Liver (tissue), 8 donors: ENCODE measurements at regions not wholly inside any gene's neighbourhood (a gene's known extent, or its start where the extent isn't known, plus 50 kb on each side); places are given as distances from the start of the nearest gene placed in this dataset.

ENCODE experiments used
- DNase-seq: peaks from one replicate; pipeline ENCODE4 v3.0.0-alpha.2; 2017; ENCODE audit warnings: low spot score
- H3K27ac ChIP-seq, 2 donors: one replicate each; pipeline ENCODE4 v1.7.0; 2013; ENCODE audit warnings: inconsistent platforms in 2 of 2, low read length in 2 of 2, control low read depth in 1 of 2, low read depth in 1 of 2, mild to moderate bottlenecking in 1 of 2
- H3K27me3 ChIP-seq, 4 donors: one replicate each; pipeline versions ENCODE4 v1.6.1 to v1.7.0; 2013; ENCODE audit warnings: low read length in 3 of 4, inconsistent platforms in 1 of 4, mild to moderate bottlenecking in 1 of 4, moderate library complexity in 1 of 4; ENCODE audit not compliant: control insufficient read depth in 4 of 4, insufficient read depth in 4 of 4
- H3K36me3 ChIP-seq, 4 donors: one replicate each; pipeline versions ENCODE4 v1.6.1 to v1.7.0; 2013; ENCODE audit warnings: low read length in 3 of 4, mild to moderate bottlenecking in 3 of 4, low read depth in 1 of 4, moderate library complexity in 1 of 4; ENCODE audit not compliant: control insufficient read depth in 4 of 4, insufficient read depth in 3 of 4
- H3K4me1 ChIP-seq, 4 donors: one replicate each; pipeline versions ENCODE4 v1.6.1 to v1.7.0; 2013; ENCODE audit warnings: low read length in 3 of 4, mild to moderate bottlenecking in 3 of 4, moderate library complexity in 1 of 4; ENCODE audit not compliant: control insufficient read depth in 4 of 4, insufficient read depth in 4 of 4
- H3K4me3 ChIP-seq, 3 donors: one replicate each; pipeline versions ENCODE4 v1.6.1 to v1.7.0; 2013; ENCODE audit warnings: low read length in 3 of 3, control low read depth in 1 of 3, low read depth in 1 of 3, mild to moderate bottlenecking in 1 of 3
- H3K9ac ChIP-seq, 2 donors: one replicate each; pipeline ENCODE4 v1.7.0; 2013; ENCODE audit warnings: low read length in 2 of 2, mild to moderate bottlenecking in 2 of 2, moderate library complexity in 2 of 2, control low read depth in 1 of 2, low read depth in 1 of 2
- H3K9me3 ChIP-seq, 4 donors: one replicate each; pipeline versions ENCODE4 v1.6.1 to v1.7.0; 2013; ENCODE audit warnings: low read length in 3 of 4; ENCODE audit not compliant: control insufficient read depth in 4 of 4
- EGR1 ChIP-seq, 2 donors: IDR thresholded peaks; 2 replicates each; pipeline ENCODE4 v1.6.1; 2016 to 2018; ENCODE audit warnings: antibody characterized with exemption in 2 of 2, low read depth in 2 of 2
- FOXA1 ChIP-seq: IDR thresholded peaks from 2 replicates; pipeline ENCODE4 v1.6.1; 2016; ENCODE audit warnings: antibody characterized with exemption
- FOXA2 ChIP-seq: IDR thresholded peaks from 2 replicates; pipeline ENCODE4 v1.6.1; 2016; ENCODE audit warnings: antibody characterized with exemption
- GABPA ChIP-seq, 2 donors: IDR thresholded peaks in 1 of 2; conservative IDR thresholded peaks in 1 of 2; 2 replicates each; pipeline ENCODE4 v1.6.1; 2016; ENCODE audit warnings: antibody characterized with exemption in 2 of 2, mild to moderate bottlenecking in 1 of 2, moderate library complexity in 1 of 2
- HNF4A ChIP-seq, 2 donors: conservative IDR thresholded peaks; 2 replicates each; pipeline ENCODE4 v1.6.1; 2016; ENCODE audit warnings: antibody characterized with exemption in 2 of 2, mild to moderate bottlenecking in 2 of 2
- HNF4G ChIP-seq: IDR thresholded peaks from 2 replicates; pipeline ENCODE4 v1.6.1; 2016; ENCODE audit warnings: antibody characterized with exemption
- JUND ChIP-seq, 2 donors: IDR thresholded peaks; 2 replicates each; pipeline ENCODE4 v1.6.1; 2016; ENCODE audit warnings: antibody characterized with exemption in 2 of 2
- NR2F2 ChIP-seq: IDR thresholded peaks from 2 replicates; pipeline ENCODE4 v1.6.1; 2016; ENCODE audit warnings: antibody characterized with exemption
- RAD21 ChIP-seq, 2 donors: IDR thresholded peaks; 2 replicates each; pipeline ENCODE4 v1.6.1; 2016; ENCODE audit warnings: antibody characterized with exemption in 2 of 2, mild to moderate bottlenecking in 2 of 2
- RXRA ChIP-seq, 2 donors: IDR thresholded peaks; 2 replicates each; pipeline ENCODE4 v1.6.1; 2017 to 2018; ENCODE audit warnings: antibody characterized with exemption in 2 of 2, mild to moderate bottlenecking in 1 of 2
- SP1 ChIP-seq: IDR thresholded peaks from 2 replicates; pipeline ENCODE4 v1.6.1; 2018; ENCODE audit warnings: antibody characterized with exemption, mild to moderate bottlenecking
- TAF1 ChIP-seq: conservative IDR thresholded peaks from 2 replicates; pipeline ENCODE4 v1.6.1; 2016; ENCODE audit warnings: antibody characterized with exemption, mild to moderate bottlenecking
- YY1 ChIP-seq: IDR thresholded peaks from 2 replicates; pipeline ENCODE4 v1.6.1; 2016; ENCODE audit warnings: antibody characterized with exemption, mild to moderate bottlenecking
- WGBS: extraction: QIAGEN DNeasy Blood & Tissue Kit; methylation state at CpG from one replicate; pipeline ENCODE4 v1.1.7; 2013; 5-methylcytosine and 5-hydroxymethylcytosine counted together
- TF ChIP-seq, protein P1 (sequence below): IDR thresholded peaks from 2 replicates; pipeline ENCODE4 v1.6.1; 2016; ENCODE audit warnings: antibody characterized with exemption
- TF ChIP-seq, protein P2 (sequence below): IDR thresholded peaks from 2 replicates; pipeline ENCODE4 v1.6.1; 2016; ENCODE audit warnings: antibody characterized with exemption
- TF ChIP-seq, protein P3 (sequence below): IDR thresholded peaks from 2 replicates; pipeline ENCODE4 v1.6.1; 2016; ENCODE audit warnings: antibody characterized with exemption
- TF ChIP-seq, protein P4 (sequence below): fragments of 150-350 bp; IDR thresholded peaks from 2 replicates; pipeline ENCODE4 v1.5.1; 2017; ENCODE audit warnings: improper control_type of control experiment, low read depth, low read length; ENCODE audit not compliant: missing input control
- TF ChIP-seq, protein P5 (sequence below): IDR thresholded peaks from 2 replicates; pipeline ENCODE4 v1.6.1; 2016; ENCODE audit warnings: antibody characterized with exemption, mild to moderate bottlenecking
- donor health status: healthy.
- donor health status: healthy.
- donor health status: healthy.
- donor health status: healthy.
- donor health status: healthy.

DNA sequence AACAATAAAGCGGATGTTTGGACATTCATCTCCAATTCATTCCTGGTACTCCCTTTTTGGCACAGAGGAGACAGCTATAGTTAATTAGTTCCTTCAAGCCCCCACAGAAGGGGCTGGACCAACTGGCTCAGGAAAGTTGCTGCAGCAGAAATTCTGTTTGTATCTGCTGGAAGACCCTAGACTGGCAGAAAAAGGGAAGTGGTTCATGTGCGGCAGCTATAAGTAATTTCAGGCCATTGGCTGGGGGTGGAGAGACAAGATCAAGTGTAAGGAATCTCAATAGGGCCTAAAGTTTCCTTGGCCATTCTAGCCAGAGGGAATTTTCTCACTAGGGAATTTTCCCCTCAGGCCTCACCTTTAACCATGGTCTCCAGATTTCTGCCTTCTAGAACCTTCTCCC lies 89.9 kb upstream of the DHX15 start:
- Histone ChIP-seq H3K36me3 (no peaks in the 10 kb centered on the region), H3K9me3 (no peaks in the 10 kb centered on the region), H3K27me3 (no peaks in the 10 kb centered on the region), H3K4me3 (no peak overlapping the region), H3K27ac (no peak overlapping the region), H3K4me1 (no peaks in the 10 kb centered on the region), H3K9ac (no peak overlapping the region)
- DNase-seq = no peak
- WGBS = 93% methylated on average over 2 of the region's 2 CpGs
- TF ChIP-seq, protein P1, sequence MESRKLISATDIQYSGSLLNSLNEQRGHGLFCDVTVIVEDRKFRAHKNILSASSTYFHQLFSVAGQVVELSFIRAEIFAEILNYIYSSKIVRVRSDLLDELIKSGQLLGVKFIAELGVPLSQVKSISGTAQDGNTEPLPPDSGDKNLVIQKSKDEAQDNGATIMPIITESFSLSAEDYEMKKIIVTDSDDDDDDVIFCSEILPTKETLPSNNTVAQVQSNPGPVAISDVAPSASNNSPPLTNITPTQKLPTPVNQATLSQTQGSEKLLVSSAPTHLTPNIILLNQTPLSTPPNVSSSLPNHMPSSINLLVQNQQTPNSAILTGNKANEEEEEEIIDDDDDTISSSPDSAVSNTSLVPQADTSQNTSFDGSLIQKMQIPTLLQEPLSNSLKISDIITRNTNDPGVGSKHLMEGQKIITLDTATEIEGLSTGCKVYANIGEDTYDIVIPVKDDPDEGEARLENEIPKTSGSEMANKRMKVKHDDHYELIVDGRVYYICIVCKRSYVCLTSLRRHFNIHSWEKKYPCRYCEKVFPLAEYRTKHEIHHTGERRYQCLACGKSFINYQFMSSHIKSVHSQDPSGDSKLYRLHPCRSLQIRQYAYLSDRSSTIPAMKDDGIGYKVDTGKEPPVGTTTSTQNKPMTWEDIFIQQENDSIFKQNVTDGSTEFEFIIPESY = no peak
- TF ChIP-seq NR2F2 (no peak), YY1 (no peak), FOXA2 (no peak), HNF4G (no peak), FOXA1 (no peak), RXRA (IDR thresholded peaks at IDR 0.05) (no peak), RAD21 (IDR thresholded peaks at IDR 0.05) (no peak), GABPA (IDR thresholded peaks at IDR 0.05 in 1 of 2, conservative IDR thresholded peaks at IDR 0.05 in 1 of 2) (no peak), SP1 (no peak), EGR1 (IDR thresholded peaks at IDR 0.05; ENCODE audit: low read depth in 2 of 2) (no peak), JUND (IDR thresholded peaks at IDR 0.05) (no peak), HNF4A (conservative IDR thresholded peaks at IDR 0.05) (no peak), TAF1 (no peak)
- TF ChIP-seq, protein P2, sequence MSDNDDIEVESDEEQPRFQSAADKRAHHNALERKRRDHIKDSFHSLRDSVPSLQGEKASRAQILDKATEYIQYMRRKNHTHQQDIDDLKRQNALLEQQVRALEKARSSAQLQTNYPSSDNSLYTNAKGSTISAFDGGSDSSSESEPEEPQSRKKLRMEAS = no peak
- TF ChIP-seq, protein P3, sequence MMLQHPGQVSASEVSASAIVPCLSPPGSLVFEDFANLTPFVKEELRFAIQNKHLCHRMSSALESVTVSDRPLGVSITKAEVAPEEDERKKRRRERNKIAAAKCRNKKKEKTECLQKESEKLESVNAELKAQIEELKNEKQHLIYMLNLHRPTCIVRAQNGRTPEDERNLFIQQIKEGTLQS = no peak

DNA sequence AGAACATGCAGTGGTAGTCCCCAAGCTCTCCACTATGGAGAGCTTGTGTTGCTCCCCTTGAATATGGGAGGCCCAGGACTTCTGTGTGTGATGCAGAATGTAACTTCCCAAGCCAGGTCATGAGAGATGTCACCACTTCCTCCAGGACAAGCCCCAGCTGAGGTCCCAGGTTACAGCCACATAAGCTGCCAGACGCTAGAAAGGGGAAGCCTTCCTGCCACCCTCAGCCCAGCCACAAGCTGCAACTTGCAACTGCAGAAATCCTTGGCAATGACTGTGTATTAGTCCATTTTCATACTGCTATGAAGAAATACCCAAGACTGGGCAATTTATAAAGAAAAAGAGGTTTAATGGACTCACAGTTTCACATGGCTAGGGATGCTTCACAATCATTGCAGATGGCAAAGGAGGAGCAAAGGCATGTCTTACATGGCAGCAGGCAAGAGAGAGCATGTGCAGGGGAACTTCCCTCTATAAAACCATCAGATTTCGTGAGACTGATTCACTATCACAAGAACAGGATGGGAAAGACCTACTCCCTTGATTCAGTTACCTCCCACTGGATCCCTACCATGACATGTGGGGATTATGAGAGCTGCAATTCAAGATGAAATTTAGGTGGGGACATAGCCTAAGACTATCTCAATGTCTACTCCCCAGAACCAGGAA lies 91.5 kb upstream of the DHX15 start:
- H3K36me3 ChIP-seq = no peaks in the 10 kb centered on the region
- TF ChIP-seq SP1 (no peak), JUND (IDR thresholded peaks at IDR 0.05) (no peak), RXRA (IDR thresholded peaks at IDR 0.05) (no peak), GABPA (IDR thresholded peaks at IDR 0.05 in 1 of 2, conservative IDR thresholded peaks at IDR 0.05 in 1 of 2) (no peak), EGR1 (IDR thresholded peaks at IDR 0.05; ENCODE audit: low read depth in 2 of 2) (no peak), TAF1 (no peak), HNF4A (conservative IDR thresholded peaks at IDR 0.05) (no peak), RAD21 (IDR thresholded peaks at IDR 0.05) (no peak), YY1 (no peak), FOXA2 (no peak), NR2F2 (no peak), HNF4G (no peak), FOXA1 (no peak)
- TF ChIP-seq, protein P2 = no peak
- TF ChIP-seq, protein P3 = no peak
- TF ChIP-seq, protein P1 = no peak
- TF ChIP-seq, protein P4, sequence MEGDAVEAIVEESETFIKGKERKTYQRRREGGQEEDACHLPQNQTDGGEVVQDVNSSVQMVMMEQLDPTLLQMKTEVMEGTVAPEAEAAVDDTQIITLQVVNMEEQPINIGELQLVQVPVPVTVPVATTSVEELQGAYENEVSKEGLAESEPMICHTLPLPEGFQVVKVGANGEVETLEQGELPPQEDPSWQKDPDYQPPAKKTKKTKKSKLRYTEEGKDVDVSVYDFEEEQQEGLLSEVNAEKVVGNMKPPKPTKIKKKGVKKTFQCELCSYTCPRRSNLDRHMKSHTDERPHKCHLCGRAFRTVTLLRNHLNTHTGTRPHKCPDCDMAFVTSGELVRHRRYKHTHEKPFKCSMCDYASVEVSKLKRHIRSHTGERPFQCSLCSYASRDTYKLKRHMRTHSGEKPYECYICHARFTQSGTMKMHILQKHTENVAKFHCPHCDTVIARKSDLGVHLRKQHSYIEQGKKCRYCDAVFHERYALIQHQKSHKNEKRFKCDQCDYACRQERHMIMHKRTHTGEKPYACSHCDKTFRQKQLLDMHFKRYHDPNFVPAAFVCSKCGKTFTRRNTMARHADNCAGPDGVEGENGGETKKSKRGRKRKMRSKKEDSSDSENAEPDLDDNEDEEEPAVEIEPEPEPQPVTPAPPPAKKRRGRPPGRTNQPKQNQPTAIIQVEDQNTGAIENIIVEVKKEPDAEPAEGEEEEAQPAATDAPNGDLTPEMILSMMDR = no peak
- TF ChIP-seq, protein P5, sequence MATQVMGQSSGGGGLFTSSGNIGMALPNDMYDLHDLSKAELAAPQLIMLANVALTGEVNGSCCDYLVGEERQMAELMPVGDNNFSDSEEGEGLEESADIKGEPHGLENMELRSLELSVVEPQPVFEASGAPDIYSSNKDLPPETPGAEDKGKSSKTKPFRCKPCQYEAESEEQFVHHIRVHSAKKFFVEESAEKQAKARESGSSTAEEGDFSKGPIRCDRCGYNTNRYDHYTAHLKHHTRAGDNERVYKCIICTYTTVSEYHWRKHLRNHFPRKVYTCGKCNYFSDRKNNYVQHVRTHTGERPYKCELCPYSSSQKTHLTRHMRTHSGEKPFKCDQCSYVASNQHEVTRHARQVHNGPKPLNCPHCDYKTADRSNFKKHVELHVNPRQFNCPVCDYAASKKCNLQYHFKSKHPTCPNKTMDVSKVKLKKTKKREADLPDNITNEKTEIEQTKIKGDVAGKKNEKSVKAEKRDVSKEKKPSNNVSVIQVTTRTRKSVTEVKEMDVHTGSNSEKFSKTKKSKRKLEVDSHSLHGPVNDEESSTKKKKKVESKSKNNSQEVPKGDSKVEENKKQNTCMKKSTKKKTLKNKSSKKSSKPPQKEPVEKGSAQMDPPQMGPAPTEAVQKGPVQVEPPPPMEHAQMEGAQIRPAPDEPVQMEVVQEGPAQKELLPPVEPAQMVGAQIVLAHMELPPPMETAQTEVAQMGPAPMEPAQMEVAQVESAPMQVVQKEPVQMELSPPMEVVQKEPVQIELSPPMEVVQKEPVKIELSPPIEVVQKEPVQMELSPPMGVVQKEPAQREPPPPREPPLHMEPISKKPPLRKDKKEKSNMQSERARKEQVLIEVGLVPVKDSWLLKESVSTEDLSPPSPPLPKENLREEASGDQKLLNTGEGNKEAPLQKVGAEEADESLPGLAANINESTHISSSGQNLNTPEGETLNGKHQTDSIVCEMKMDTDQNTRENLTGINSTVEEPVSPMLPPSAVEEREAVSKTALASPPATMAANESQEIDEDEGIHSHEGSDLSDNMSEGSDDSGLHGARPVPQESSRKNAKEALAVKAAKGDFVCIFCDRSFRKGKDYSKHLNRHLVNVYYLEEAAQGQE = no peak

More for the DNA sequence above, 91.5 kb upstream of the DHX15 start:
- no peak overlapping the region for H3K4me3 ChIP-seq
- no peak overlapping the region for H3K9ac ChIP-seq
- DNase-seq = no peak
- no peaks in the 10 kb centered on the region for H3K9me3 ChIP-seq
- WGBS = 63% methylated on average over 2 of the region's 2 CpGs
- no peaks in the 10 kb centered on the region for H3K27me3 ChIP-seq
- H3K27ac ChIP-seq = no peak overlapping the region
- no peaks in the 10 kb centered on the region for H3K4me1 ChIP-seq
